GM21528 (cell line): ENCODE measurements at regions not wholly inside any gene's neighbourhood (a gene's known extent, or its start where the extent isn't known, plus 50 kb on each side); places are given as distances from the start of the nearest gene placed in this dataset.

Experiments
- ATAC-seq: cut with Tn5 transposase; IDR thresholded peaks from one replicate; pipeline ENCODE4 v1.9.1; 2021; ENCODE audit warnings: mild to moderate bottlenecking, moderate library complexity; ENCODE audit not compliant: unreplicated experiment, low FRiP score

- ATAC-seq = no peak
Observed at GRCh38 chr11:134517621-134518293, 105.7 kb upstream of the B3GAT1 start.

GRCh38 chr11:134517115-134517514 lies 105.1 kb upstream of the B3GAT1 start:
- ATAC-seq = no peak

- no peak for ATAC-seq
Observed at GRCh38 chr11:134516529-134516928, 104.5 kb upstream of the B3GAT1 start.

GRCh38 chr11:134515081-134515960 lies 103.3 kb upstream of the B3GAT1 start:
- ATAC-seq = no peak

GRCh38 chr11:134514354-134514951 lies 102.4 kb upstream of the B3GAT1 start:
- ATAC-seq = no peak

GRCh38 chr11:134513585-134514120 lies 101.6 kb upstream of the B3GAT1 start:
- ATAC-seq = no peak

- no peak for ATAC-seq
Observed at GRCh38 chr11:134512571-134513538, 100.8 kb upstream of the B3GAT1 start.

- ATAC-seq = no peak
Observed at GRCh38 chr11:134512061-134512460, 100.0 kb upstream of the B3GAT1 start.

GRCh38 chr11:134511255-134511654 lies 99.2 kb upstream of the B3GAT1 start:
- no peak for ATAC-seq

- no peak for ATAC-seq
Observed at GRCh38 chr11:134510233-134511040, 98.4 kb upstream of the B3GAT1 start.

GRCh38 chr11:134509381-134510232 lies 97.6 kb upstream of the B3GAT1 start:
- no peak for ATAC-seq

GRCh38 chr11:134508219-134508990 lies 96.4 kb upstream of the B3GAT1 start:
- ATAC-seq = no peak

GRCh38 chr11:134506046-134506445 lies 94.0 kb upstream of the B3GAT1 start:
- no peak for ATAC-seq

GRCh38 chr11:134505125-134505524 lies 93.1 kb upstream of the B3GAT1 start:
- ATAC-seq = no peak

GRCh38 chr11:134504146-134504905 lies 92.3 kb upstream of the B3GAT1 start:
- ATAC-seq = no peak

- ATAC-seq = no peak
Observed at GRCh38 chr11:134503596-134503995, 91.6 kb upstream of the B3GAT1 start.

GRCh38 chr11:134503100-134503499 lies 91.1 kb upstream of the B3GAT1 start:
- no peak for ATAC-seq
